ENCODE measurements at regions not wholly inside any gene's neighbourhood (a gene's known extent, or its start where the extent isn't known, plus 50 kb on each side); places are given as distances from the start of the nearest gene placed in this dataset.
A peak's percentile ranks its signal among the peaks of the same experiment; 100 is the strongest.

GRCh38 chr1:30034627-30035521 lies 688.5 kb downstream of the MATN1 start:
- DNase-seq (ENCODE audit: low spot score), result no peak
- ATAC-seq, result peak; percentile 12

DNA sequence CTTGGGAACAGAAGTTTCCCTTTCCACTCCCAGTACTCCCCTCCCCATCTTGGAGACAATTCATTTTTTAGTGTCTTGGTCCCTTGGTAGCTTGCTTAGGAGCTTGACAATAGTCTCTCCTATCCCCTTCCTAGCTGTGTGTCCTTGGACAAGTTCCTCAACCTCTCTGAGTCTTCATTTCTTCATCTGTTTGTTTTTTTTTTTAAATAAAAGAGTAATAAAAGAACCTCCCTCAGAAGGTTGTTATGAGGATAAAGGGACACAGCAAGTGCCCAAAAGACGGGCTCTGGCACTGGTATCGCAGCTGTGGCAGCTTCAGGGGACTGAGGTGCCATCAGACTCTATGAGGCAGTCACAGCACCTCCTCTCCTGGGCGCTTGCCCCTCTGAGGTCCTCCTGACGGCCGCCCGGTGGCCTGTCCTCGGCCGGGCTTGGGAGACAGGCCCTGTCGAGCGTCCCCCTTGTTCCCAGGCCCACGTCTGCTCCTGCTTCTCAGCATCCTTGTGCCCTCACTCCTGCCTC lies 689.2 kb downstream of the MATN1 start:
- DNase-seq (ENCODE audit: low spot score), result no peak
- ATAC-seq, result no peak

DNA sequence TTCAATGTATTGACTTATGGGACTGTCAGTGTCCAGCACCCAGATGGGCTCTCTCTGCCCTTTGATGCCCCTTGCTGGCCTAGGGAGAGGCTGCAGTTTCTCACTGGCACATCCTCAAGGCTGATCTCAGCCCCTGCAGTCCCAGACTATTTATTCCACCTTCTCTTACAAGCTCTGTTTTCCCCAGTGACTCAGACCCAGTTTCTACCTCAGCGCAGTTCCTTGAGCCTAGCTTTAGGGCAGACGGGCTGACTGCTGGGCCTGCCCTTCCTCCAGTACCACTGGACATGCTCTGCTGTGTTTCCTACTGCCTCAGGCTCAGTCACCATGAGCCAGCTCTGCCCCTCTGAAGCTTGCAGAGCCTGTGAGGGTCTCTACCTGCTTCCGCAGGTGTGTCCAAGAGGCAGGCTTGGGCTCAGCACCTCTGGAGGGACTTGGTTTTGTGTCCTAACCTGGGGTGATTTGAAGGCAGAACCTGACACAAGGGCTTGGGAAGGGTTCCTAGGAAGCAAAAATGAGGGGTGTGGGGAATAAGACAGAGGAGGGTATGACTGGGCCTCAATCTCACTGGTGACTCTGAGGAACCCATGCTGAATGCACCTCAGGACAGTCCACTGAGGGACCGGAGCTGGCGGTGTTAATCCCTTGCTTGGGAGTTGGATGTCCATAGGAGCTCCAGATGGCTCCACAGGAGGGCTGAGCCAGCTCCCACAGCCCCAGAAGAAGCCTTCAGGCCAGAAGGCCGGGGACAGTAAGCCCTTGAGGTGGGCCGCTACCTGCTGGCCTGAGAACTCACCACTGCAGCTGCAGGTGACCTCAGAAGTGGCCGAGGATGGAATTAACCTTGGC lies 689.9 kb downstream of the MATN1 start:
- ATAC-seq, result no peak
- no peak for DNase-seq (ENCODE audit: low spot score)

- ATAC-seq (no peak), DNase-seq (ENCODE audit: low spot score) (no peak)
Measured at GRCh38 chr1:30032302-30032701, 691.1 kb downstream of the MATN1 start.

- no peak for DNase-seq (ENCODE audit: low spot score)
- ATAC-seq, result no peak
Measured at GRCh38 chr1:30029677-30030076, 693.7 kb downstream of the MATN1 start.

DNA sequence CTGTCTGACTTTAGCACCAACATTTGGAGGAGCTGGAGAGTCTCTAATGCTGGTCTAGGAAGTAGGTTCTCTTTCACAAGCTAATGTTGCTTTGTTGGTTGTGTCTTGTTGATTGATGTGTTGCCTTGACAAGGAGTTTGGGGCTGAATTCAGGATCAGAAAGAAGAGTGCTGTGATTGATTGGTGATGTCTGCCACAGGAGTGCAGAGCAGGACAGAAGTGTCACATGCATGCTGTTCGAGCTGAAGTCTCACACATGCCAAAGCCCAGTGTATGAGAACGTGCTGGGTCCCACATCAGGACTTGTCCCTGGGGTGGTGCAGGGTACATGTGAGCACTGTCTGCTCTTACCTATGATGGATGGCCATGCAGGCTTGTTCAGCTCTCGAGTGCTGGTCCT lies 694.4 kb downstream of the MATN1 start:
- no peak for DNase-seq (ENCODE audit: low spot score)
- no peak for ATAC-seq

- ATAC-seq (no peak), DNase-seq (ENCODE audit: low spot score) (no peak)
Measured at GRCh38 chr1:30028283-30028682, 695.1 kb downstream of the MATN1 start.

- ATAC-seq (no peak), DNase-seq (ENCODE audit: low spot score) (no peak)
Measured at GRCh38 chr1:30027247-30027646, 696.1 kb downstream of the MATN1 start.

DNA sequence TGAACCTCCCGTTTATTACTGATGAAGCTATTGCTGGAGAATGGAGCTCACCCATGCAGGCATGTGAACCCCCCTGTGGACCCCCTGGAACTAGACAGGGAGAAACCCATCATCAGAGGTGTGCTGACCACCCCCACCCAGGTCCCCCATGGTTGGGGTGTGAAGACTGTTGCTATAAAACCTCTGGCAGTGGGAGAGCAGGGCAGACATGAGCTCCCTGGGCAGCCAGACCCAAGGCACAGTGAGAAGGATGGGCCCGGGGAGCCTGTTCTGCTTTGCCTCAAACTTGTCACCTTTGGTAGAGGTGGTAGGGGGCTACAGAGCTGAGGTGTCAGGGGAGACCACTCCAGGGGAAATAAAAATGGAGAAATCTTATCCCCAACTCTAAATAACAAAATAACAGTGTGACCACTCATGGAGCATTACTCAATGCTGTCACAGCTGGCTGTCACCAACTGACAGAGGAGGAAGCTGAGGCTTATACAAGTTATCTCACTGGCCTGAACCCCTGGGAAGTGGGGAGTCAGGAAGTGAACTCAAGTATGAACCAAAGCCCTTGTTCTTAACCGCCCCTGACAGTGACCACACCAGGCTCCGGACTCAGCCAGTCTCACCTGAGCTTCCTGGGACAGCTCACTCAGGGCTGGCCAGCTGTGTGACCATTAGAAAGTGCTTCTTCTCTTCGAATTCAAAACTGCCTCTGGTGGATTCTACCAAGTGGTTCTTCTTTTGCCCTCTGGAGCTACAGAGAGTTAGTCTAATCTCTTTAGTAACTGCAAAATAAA lies 698.8 kb downstream of the MATN1 start:
- ATAC-seq (no peak), DNase-seq (ENCODE audit: low spot score) (no peak)

- DNase-seq (ENCODE audit: low spot score) (no peak), ATAC-seq (no peak)
Measured at GRCh38 chr1:30023339-30024022, 699.9 kb downstream of the MATN1 start.

DNA sequence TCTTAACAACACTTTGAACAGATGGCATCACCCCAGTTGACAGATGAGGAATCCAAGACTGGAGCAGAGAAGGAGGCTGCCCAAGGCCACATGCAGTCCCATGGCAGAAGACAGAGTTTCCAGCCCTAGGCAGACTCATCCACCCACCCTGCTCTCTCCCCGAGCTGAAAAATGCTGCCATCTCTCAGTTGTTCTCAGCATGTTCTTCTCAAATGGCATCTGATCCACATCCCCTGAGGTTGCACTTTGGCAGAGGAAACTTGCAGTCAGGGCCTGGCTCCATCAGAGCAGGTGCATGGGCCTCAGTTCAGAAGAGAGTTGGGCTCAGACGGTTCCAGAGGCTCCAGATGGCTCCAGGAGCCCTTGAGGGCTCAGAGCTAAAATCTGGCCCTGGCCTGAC lies 709.4 kb downstream of the MATN1 start:
- no peak for ATAC-seq
- no peak for DNase-seq (ENCODE audit: low spot score)

GRCh38 chr1:30012455-30013440 lies 710.6 kb downstream of the MATN1 start:
- no peak for DNase-seq (ENCODE audit: low spot score)
- ATAC-seq, result peak; percentile 62

GRCh38 chr1:30011970-30012369 lies 711.4 kb downstream of the MATN1 start:
- DNase-seq (ENCODE audit: low spot score) (no peak), ATAC-seq (no peak)

DNA sequence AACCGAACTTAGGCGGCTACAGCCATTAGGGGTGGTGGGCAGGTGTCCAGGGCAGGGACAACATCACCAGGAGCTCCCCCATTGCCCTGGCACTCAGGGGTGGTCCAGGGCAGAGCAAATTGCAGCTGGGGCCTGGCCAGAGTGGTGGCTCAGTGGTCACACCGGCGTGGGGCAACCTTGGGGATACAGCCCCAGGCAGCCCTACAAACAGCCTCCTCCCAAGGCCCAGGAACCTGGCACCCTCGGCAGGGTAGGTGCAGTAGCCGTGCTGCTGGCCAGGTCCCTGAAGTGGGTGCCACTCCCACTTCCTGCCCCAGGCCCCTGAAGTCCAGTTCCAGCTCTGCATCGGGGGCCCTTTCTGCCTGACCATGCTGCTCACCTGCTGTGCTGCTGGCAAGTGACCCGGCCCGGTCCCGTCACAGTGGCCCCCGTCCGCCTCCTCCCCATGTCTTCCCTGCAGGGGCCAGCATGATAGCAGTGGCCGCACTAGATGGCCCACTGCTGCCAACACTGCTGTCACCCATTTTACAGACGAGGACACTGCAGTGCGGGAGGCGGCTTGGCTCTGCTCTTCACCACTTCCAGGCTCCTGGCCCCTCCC lies 712.8 kb downstream of the MATN1 start:
- DNase-seq (ENCODE audit: low spot score) (no peak), ATAC-seq (no peak)

GRCh38 chr1:30009720-30010119 lies 713.7 kb downstream of the MATN1 start:
- peak; percentile 16 for ATAC-seq
- no peak for DNase-seq (ENCODE audit: low spot score)

DNA sequence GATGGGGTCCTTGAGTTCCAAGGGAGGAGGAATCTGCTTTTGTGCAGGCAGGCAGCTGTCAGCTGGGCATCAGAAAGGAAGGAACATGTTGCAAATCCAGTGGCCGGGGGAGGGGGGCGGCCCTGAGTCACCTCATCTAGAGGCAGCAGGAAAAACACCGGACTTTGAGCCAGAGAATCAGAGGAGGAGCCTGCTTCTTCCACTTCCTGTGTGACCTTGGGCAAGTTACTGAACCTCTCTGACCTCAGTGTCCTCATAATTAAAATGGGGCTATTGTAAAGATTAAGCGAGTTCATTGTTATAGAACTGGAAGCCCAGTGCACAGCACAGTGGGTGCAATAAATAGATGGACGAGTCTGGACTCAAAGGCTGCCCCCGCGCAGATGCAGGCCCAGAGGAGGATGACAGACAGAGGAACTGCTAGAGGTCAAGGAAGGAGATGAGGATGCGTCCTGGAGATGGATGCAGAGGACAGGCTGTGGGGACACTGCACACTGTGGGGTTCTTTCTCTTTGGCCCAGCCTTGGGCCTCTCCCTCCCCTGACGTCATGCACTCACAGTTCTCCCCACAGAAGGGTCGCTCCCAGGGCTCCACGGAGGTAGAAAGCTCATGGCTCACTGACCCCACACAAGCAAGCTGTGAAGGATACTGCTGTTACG lies 714.3 kb downstream of the MATN1 start:
- ATAC-seq (peak; percentile 37), DNase-seq (ENCODE audit: low spot score) (no peak)

- DNase-seq (ENCODE audit: low spot score) (no peak), ATAC-seq (no peak)
Measured at GRCh38 chr1:30008372-30008997, 714.9 kb downstream of the MATN1 start.
